Neural cell (in vitro differentiated cells): ENCODE measurements at regions not wholly inside any gene's neighbourhood (a gene's known extent, or its start where the extent isn't known, plus 50 kb on each side); places are given as distances from the start of the nearest gene placed in this dataset.

ENCODE experiments used
- CTCF ChIP-seq: fragments of 450-650 bp; IDR thresholded peaks from 2 replicates; pipeline ENCODE4 v1.5.1; 2014; ENCODE audit warnings: antibody characterized with exemption, mild to moderate bottlenecking, moderate library complexity; ENCODE audit not compliant: poor library complexity, severe bottlenecking
- EZH2 ChIP-seq: fragments of 200-600, 300-800 bp; shearing (Covaris generic), sonication (generic); IDR thresholded peaks from 2 replicates; pipeline ENCODE4 v1.6.1; 2014; ENCODE audit warnings: antibody characterized with exemption, low read length, borderline replicate concordance, mild to moderate bottlenecking; ENCODE audit not compliant: insufficient read depth, poor library complexity, severe bottlenecking
- MXI1 ChIP-seq: fragments of 450-650 bp; conservative IDR thresholded peaks from 2 replicates; pipeline ENCODE4 v1.6.1; 2014; ENCODE audit warnings: antibody characterized with exemption, mild to moderate bottlenecking; ENCODE audit not compliant: poor library complexity, severe bottlenecking
- POLR2AphosphoS5 ChIP-seq: IDR thresholded peaks from 2 replicates; pipeline ENCODE4 v1.6.1; 2012
- RAD21 ChIP-seq: fragments of 450-650 bp; conservative IDR thresholded peaks from 2 replicates; pipeline ENCODE4 v1.6.1; 2014; ENCODE audit warnings: antibody characterized with exemption, mild to moderate bottlenecking, moderate library complexity
- REST ChIP-seq: IDR thresholded peaks from 2 replicates; pipeline ENCODE4 v1.6.1; 2012; ENCODE audit warnings: borderline replicate concordance
- SMC3 ChIP-seq: fragments of 450-650 bp; conservative IDR thresholded peaks from 2 replicates; pipeline ENCODE4 v1.6.1; 2014; ENCODE audit warnings: antibody characterized with exemption, mild to moderate bottlenecking, moderate library complexity; ENCODE audit not compliant: poor library complexity
- TAF1 ChIP-seq: IDR thresholded peaks from 2 replicates; pipeline ENCODE4 v1.6.1; 2012; ENCODE audit warnings: low read depth

GRCh38 chr12:92485351-92486348 lies 217.1 kb upstream of the PLEKHG7 start:
- TF ChIP-seq POLR2AphosphoS5 (no peak), TAF1 (no peak), SMC3 (no peak), CTCF (no peak), EZH2 (no peak), RAD21 (no peak), MXI1 (no peak), REST (no peak)
